C1 segment of cervical spinal cord (tissue), 14 donors: ENCODE measurements at regions not wholly inside any gene's neighbourhood (a gene's known extent, or its start where the extent isn't known, plus 50 kb on each side); places are given as distances from the start of the nearest gene placed in this dataset.
"Not testable (repeated sequence)": the region's sequence is repeated elsewhere in the genome, so short reads cannot be mapped to it uniquely, and the experiment has no call there.

Experiments used
- DNase-seq, 14 donors: peaks; one replicate each; lab custom pipeline; 2025; lab: John Stamatoyannopoulos, UW

DNA sequence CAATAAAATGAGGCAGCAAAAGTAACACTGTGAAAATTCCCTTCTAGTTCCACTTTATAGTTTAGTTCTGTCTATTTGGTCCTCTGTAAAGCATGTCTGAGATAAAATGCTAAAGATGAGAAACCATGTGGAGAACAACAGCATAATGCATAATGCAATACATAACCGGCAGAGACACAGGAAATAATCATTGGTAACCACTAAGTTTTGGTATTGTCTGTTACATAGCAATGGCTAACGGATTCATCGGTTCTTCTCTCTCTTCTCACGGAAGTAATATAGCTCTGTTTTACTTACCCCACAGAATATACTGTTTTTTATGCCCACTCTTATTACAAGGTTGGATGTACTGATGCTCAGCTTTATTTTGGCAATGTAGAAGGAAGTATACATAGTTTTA, 158.9 kb downstream of the FAM174A start:
- no peak for DNase-seq

DNA sequence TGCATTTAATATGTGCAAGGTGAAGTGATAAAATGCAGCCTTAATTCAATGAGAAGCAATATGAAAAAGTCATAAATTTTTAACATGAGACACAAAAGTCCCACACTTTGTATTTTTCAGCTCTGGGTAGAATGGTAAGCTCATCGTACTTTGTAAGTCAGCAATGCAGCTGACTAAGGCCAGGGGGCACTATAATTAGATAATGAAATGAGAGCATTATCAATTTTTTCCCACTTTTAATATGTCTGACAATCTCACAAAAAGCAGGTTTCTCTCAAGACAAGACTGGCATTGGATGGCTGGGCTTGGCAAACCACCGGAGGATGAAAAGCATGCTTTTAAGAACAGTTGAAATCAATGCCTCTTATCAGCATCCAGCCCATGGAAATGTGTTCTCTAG, 162.8 kb downstream of the FAM174A start:
- no peak for DNase-seq

DNA sequence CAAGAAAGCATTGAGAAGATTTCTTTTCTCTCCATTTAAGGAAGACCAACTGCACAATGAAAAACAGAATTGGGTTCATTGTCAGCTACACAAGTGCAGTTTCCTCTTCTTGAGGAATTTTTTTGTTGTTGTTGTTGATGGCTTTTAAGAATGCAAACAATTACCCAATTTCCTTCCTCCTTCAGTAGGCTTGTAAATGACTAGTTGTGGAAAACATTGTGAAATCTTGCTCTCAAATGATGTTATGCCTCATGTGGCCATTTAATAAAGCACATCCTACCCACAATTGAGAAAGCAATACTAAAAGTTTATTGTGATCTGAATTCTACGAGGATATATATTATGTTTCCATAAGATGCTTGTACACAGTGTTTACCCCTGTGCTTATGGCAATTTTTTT, 171.6 kb downstream of the FAM174A start:
- DNase-seq, result no peak

DNA sequence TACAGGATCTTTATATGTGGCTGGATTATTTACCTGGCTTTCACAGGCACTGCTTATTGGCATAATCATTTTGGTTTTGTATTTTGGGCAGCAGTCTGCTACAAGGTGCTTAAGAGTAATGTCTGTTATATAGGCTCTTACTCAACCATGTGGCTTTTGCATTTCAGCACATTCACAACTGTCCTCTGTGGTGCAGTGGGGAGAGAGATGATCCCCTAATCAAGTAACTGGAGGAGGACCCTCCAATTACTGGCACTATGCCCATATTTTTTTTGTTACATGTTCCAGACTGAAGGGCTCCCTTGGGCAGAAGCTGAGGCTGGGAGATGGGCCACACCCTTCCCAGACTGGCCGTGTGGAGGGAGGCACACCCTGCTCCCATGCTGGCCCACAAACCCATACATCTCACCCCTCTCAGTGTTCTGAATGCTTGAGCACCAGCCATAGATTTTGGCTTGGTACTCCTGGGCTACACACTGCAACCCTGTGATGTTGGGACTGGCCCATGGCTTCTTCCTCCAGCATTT, 173.5 kb downstream of the FAM174A start:
- no peak for DNase-seq

DNA sequence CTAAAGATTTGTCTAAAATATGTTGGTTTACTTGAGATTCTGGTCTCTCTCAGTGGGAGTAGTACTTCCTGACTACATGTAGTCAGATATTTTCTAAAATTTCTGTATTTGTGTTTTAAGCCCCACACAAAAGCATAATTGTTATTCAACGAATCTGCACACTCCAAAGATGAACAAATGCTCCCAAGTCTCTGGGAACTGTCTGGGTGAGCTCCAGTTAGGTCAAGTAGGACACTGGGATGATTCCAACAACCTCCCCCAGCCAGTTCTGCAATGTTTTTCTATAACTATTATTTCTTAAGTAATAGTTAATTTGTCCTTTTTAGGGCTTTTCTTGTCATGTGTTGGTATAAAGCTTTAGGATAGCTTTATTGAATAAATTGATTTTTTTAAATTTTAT, 174.6 kb downstream of the FAM174A start:
- DNase-seq, result no peak

DNA sequence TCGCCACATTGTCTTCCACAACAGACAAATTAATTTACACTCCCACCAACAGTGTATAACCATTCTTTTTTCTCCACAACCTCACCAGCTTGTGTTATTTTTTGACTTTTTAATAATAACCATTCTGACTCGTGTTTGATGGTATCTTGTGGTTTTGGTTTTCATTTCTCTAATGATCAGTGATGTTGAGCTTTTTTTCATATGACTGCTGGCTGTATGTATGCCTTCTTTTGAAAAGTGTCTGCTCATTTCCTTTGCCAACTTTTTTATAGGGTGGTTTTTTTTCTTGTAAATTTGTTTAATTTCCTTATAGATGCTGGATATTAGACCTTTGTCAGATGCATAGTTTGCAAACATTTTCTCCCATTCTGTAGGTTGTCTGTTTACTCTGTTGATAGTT, 179.6 kb downstream of the FAM174A start:
- DNase-seq, result not testable (repeated sequence)

DNA sequence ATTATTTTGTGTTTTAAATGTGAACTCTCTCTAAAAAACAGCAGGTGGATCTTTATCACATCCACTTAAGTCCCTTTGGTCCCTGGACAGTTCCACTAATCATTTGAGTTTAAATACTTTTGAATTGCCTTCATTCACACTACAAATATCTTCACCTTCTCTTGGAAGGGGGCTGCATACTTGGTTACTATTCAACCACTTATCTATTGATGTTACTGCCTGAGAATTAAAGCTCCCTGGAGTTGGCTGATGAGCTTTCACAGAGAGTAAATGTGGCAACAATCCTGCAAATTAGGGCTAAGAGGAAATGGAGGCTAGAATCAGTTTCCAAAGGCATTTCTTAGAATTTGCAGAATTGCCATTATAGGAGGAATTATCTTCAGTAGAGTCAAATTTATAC, 180.4 kb downstream of the ST8SIA4 start:
- DNase-seq, result no peak

DNA sequence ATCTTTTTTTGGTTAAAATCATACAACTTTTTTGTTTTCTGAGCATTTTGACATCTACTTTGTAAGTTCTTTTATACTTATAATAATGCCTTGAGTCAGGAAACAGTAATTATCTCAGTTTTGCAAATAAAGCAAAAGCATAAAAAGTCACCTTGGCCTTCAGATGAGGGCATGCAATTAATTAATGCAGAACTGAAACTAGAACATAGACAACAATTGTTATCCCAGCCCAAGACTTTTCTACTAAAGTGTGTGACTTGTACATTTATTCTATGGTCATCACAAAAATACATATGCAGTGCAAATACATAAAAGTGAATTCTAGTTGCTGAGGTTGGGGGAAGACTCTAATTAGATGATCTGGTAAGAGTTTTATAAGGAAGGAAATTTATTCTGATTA, 179.9 kb downstream of the ST8SIA4 start:
- no peak for DNase-seq

DNA sequence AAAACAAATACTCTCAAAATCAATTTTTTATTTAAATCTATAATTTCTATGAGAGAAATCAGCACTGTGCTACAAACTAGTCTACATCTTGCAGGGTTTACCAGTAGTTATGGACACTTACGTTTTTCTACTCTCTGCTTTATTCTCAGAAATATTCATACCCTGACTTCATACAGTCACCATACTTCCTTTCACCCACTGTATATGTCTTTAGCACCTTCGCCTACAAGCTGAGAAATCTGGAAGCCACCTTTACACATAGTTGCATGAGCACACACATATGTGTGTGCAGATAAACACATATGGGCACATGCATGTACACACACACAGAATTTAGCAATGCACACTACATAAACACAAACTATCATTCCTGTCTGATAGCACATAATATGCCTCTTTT, 177.0 kb downstream of the ST8SIA4 start:
- no peak for DNase-seq

DNA sequence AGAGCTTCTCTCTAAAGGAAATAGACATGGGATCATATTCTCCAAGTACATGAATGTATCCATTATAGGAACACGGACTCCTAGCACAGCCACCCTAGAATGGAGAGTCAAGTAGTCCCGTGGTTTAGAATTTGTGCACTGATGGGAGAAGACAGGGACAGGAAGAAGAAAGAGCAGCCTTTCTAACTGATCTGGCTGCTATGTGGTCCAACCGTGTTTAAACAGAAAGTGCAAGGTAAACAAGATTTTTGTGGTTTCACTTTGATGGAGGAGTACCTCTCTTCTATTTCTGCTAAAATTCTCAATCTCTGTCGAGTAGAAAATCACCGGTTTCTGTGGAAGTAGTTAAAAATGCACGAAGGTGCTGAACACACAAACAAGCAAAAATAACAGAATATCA, 171.3 kb downstream of the ST8SIA4 start:
- DNase-seq, result no peak

DNA sequence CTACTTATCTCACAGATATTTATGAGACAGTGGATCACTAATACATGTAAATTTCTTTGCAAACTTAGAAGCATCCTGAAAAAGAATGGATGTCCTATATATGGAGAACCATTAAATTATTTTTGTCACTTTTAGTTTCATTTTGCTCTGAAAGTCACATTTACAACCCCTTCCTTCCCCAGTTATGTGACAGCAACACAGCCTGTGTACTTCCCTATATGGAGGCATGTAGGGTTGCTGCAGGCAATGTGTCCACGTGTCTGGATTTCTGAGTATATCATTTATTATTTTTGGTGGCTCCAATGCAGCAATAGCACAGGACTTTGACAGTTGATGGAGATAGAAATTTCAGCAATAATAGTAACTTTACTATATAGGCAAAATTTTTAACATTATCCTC, 156.4 kb downstream of the ST8SIA4 start:
- DNase-seq, result no peak

DNA sequence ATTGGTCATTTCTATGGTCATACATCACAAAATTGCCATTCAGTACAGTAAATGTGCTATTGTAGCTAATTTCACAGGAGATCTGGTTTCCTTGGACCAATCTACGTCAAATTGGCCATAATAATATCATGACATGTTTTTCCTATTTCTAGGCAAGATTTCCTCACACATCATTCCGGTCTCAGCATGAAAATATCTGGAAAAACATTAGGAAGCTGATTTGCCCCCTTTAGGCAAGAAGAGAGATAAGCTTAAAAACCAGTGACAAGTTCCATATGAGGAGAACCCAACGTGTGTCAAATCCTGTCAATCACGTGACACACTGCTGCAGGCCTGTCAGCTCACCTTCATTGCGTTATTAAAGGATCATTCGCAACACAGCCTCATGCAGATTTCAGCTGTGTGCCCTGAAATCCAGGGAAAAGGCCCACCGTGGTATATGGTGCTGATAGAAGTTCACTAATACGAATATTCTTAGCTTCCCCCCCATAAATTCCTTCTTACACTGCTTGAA, 153.3 kb downstream of the ST8SIA4 start:
- no peak for DNase-seq

DNA sequence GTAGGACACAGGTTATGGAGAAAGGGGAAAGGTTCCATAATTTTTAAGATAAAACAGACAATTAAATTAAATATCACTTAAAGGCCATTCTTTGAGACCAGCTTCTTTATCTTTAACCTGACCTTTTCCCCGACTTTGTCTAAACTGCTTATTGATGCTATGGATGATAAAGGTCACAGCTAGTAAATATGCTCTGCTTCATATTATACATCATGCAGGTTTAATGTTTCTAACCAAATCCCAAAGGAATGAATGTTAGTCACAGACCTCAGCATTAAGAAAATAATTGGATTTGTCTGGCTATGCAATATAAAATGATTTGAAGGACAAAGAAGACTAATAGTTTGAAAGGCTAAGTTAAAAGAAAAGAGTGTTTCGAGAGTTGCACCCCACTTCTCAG, 147.6 kb downstream of the ST8SIA4 start:
- DNase-seq, result no peak
